Endothelial cell (in vitro differentiated cells): ENCODE measurements at regions not wholly inside any gene's neighbourhood (a gene's known extent, or its start where the extent isn't known, plus 50 kb on each side); places are given as distances from the start of the nearest gene placed in this dataset.

ENCODE experiments used
- DNase-seq: peaks from one replicate; pipeline ENCODE4 v3.0.0; 2021; ENCODE audit warnings: low spot score
- H3K27ac Mint-ChIP-seq: one replicate; pipeline ENCODE4 v1.8.0; 2021; ENCODE audit warnings: mixed read lengths, inconsistent platforms; ENCODE audit not compliant: unreplicated experiment
- H3K27me3 Mint-ChIP-seq: one replicate; pipeline ENCODE4 v1.8.0; 2021; ENCODE audit warnings: mild to moderate bottlenecking, moderate library complexity, mixed read lengths, inconsistent platforms; ENCODE audit not compliant: unreplicated experiment
- H3K36me3 Mint-ChIP-seq: one replicate; pipeline ENCODE4 v1.8.0; 2021; ENCODE audit warnings: mild to moderate bottlenecking, low read depth, mixed read lengths, inconsistent platforms; ENCODE audit not compliant: unreplicated experiment
- H3K4me1 Mint-ChIP-seq: one replicate; pipeline ENCODE4 v1.8.0; 2021; ENCODE audit warnings: mild to moderate bottlenecking, mixed read lengths, inconsistent platforms; ENCODE audit not compliant: unreplicated experiment
- H3K4me3 Mint-ChIP-seq: one replicate; pipeline ENCODE4 v1.8.0; 2021; ENCODE audit warnings: mild to moderate bottlenecking, mixed read lengths, inconsistent platforms; ENCODE audit not compliant: unreplicated experiment
- H3K9me3 Mint-ChIP-seq: one replicate; pipeline ENCODE4 v1.8.0; 2021; ENCODE audit warnings: mixed read lengths, inconsistent platforms; ENCODE audit not compliant: unreplicated experiment
- CTCF ChIP-seq: fragments of 200-600 bp; sonication (generic); IDR thresholded peaks from one replicate; pipeline ENCODE4 v1.5.0; 2021; ENCODE audit warnings: antibody characterized with exemption; ENCODE audit not compliant: unreplicated experiment

GRCh38 chr3:153760948-153761347 is 360.2 kb upstream of the ARHGEF26 start:
- Mint-ChIP-seq H3K36me3 (no peaks in the 10 kb centered on the region), H3K27ac (no peak overlapping the region), H3K9me3 (no peaks in the 10 kb centered on the region), H3K27me3 (no peaks in the 10 kb centered on the region), H3K4me1 (no peaks in the 10 kb centered on the region), H3K4me3 (no peak overlapping the region)
- TF ChIP-seq CTCF: no peak
- no peak for DNase-seq

- no peak overlapping the region for H3K4me3 Mint-ChIP-seq
- no peaks in the 10 kb centered on the region for H3K9me3 Mint-ChIP-seq
- no peaks in the 10 kb centered on the region for H3K4me1 Mint-ChIP-seq
- TF ChIP-seq CTCF: no peak
- H3K27me3 Mint-ChIP-seq: no peaks in the 10 kb centered on the region
- no peak for DNase-seq
- no peak overlapping the region for H3K27ac Mint-ChIP-seq
- H3K36me3 Mint-ChIP-seq: no peaks in the 10 kb centered on the region
Measured at GRCh38 chr3:153762411-153763235, 358.6 kb upstream of the ARHGEF26 start.

GRCh38 chr3:153767601-153768560 is 353.3 kb upstream of the ARHGEF26 start:
- no peaks in the 10 kb centered on the region for H3K27me3 Mint-ChIP-seq

GRCh38 chr3:153768561-153769469 is 352.4 kb upstream of the ARHGEF26 start:
- Mint-ChIP-seq H3K27me3 (no peaks in the 10 kb centered on the region), H3K4me3 (no peak overlapping the region)

More at GRCh38 chr3:153767601-153768560, 353.3 kb upstream of the ARHGEF26 start:
- no peak for TF ChIP-seq CTCF
- Mint-ChIP-seq H3K36me3 (no peaks in the 10 kb centered on the region), H3K27ac (no peak overlapping the region), H3K4me3 (no peak overlapping the region), H3K4me1 (no peaks in the 10 kb centered on the region), H3K9me3 (peaks cover 6% of the 10 kb centered on the region)
- no peak for DNase-seq

More at GRCh38 chr3:153768561-153769469, 352.4 kb upstream of the ARHGEF26 start:
- TF ChIP-seq CTCF: peak; percentile 87
- Mint-ChIP-seq H3K4me1 (no peaks in the 10 kb centered on the region), H3K9me3 (peaks cover 6% of the 10 kb centered on the region), H3K27ac (no peak overlapping the region), H3K36me3 (no peaks in the 10 kb centered on the region)
- DNase-seq: peak; percentile 51
